Endothelial cell of umbilical vein (primary cell): ENCODE measurements at regions not wholly inside any gene's neighbourhood (a gene's known extent, or its start where the extent isn't known, plus 50 kb on each side); places are given as distances from the start of the nearest gene placed in this dataset.

Source experiments
- BruUV-seq: library from RNA; stranded (reverse); fragments of 400-500 nt; replicated peaks from 2 replicates; lab custom pipeline; 2021; lab: Mats Ljungman, UMichigan
- CTCF ChIA-PET: fragments of 300-600, 350-600 bp; sonication (Branson Sonifier 250); formaldehyde crosslinking; loops from one replicate; lab custom pipeline; 2021; ENCODE audit warnings: antibody characterized with exemption, inconsistent platforms; lab: Charles Lee
- POLR2A ChIA-PET: fragments of 300-600, 350-600 bp; sonication (Branson Sonifier 250); formaldehyde crosslinking; loops from one replicate; lab custom pipeline; 2021; ENCODE audit warnings: antibody characterized with exemption, inconsistent platforms; lab: Charles Lee
- DNase-seq: peaks from one replicate; pipeline ENCODE4 v3.0.0-alpha.2; 2011; ENCODE audit warnings: low read depth, low spot score
- FAIRE-seq: peaks from 2 replicates; lab custom pipeline; 2011; peaks lifted over from hg19 to GRCh38; lab: Jason Lieb, UNC
- H2AFZ ChIP-seq: 2 replicates; pipeline ENCODE4 v1.6.0; 2012; ENCODE audit warnings: low read depth, low read length, control low read depth, inconsistent platforms
- H3K27ac ChIP-seq: 2 replicates; pipeline ENCODE4 v1.5.1; 2011; ENCODE audit warnings: low read depth, mild to moderate bottlenecking, control low read depth, low read length, moderate library complexity; ENCODE audit not compliant: insufficient read depth
- H3K27me3 ChIP-seq, 2 experiments: 2 replicates each; pipeline versions ENCODE4 v1.6.0 to v1.6.1; 2011; ENCODE audit warnings: low read length in 2 of 2, mixed read lengths in 1 of 2; ENCODE audit not compliant: control insufficient read depth in 2 of 2, insufficient read depth in 2 of 2
- H3K36me3 ChIP-seq, 2 experiments: 2 replicates in 1 of 2; 3 replicates in 1 of 2; pipeline ENCODE4 v1.5.1; 2011; ENCODE audit warnings: low read length in 2 of 2, mild to moderate bottlenecking in 1 of 2, moderate library complexity in 1 of 2; ENCODE audit not compliant: control insufficient read depth in 2 of 2, insufficient read depth in 2 of 2; ENCODE audit errors: extremely low read depth in 1 of 2
- H3K4me1 ChIP-seq: 3 replicates; pipeline ENCODE4 v1.5.1; 2011; ENCODE audit warnings: mild to moderate bottlenecking, low read length; ENCODE audit not compliant: control insufficient read depth, insufficient read depth; ENCODE audit errors: extremely low read depth
- H3K4me2 ChIP-seq: 2 replicates; pipeline ENCODE4 v1.6.1; 2011; ENCODE audit warnings: low read length, control low read depth, mixed read lengths; ENCODE audit not compliant: insufficient read depth
- H3K4me3 ChIP-seq, 3 experiments: fragments of 200-600 bp in 1 of 3; sonication (generic), shearing (Covaris generic) in 1 of 3; replicated peaks in 1 of 3; 2 replicates each; pipeline ENCODE4 v1.5.1; 2011 to 2016; ENCODE audit warnings: control low read depth in 3 of 3, low read length in 3 of 3, mild to moderate bottlenecking in 2 of 3, inconsistent platforms in 1 of 3, low read depth in 1 of 3, moderate library complexity in 1 of 3; ENCODE audit not compliant: insufficient read depth in 1 of 3
- H3K79me2 ChIP-seq: 2 replicates; pipeline ENCODE4 v1.6.0; 2012; ENCODE audit warnings: low read length, inconsistent platforms; ENCODE audit not compliant: control insufficient read depth, insufficient read depth
- H3K9ac ChIP-seq: replicated peaks from 2 replicates; pipeline ENCODE3; 2011; ENCODE audit warnings: low read length, control low read depth; ENCODE audit not compliant: insufficient read depth; ENCODE audit errors: extremely low read depth
- H3K9me1 ChIP-seq: replicated peaks from 3 replicates; pipeline ENCODE4 v1.6.0; 2011; ENCODE audit warnings: mild to moderate bottlenecking, low read length; ENCODE audit not compliant: control insufficient read depth, insufficient read depth; ENCODE audit errors: extremely low read depth
- H3K9me3 ChIP-seq: replicated peaks from 2 replicates; pipeline ENCODE4 v1.5.1; 2012; ENCODE audit warnings: low read length, inconsistent platforms; ENCODE audit not compliant: control insufficient read depth, insufficient read depth
- H4K20me1 ChIP-seq: replicated peaks from 2 replicates; pipeline ENCODE3; 2011; ENCODE audit warnings: mild to moderate bottlenecking, low read length; ENCODE audit not compliant: control insufficient read depth, insufficient read depth; ENCODE audit errors: extremely low read depth
- EZH2 ChIP-seq: IDR thresholded peaks from 2 replicates; pipeline ENCODE4 v1.6.1; 2012; ENCODE audit warnings: borderline replicate concordance, low read depth, mild to moderate bottlenecking, moderate library complexity, low read length, inconsistent platforms; ENCODE audit not compliant: severe bottlenecking
- FOS ChIP-seq: IDR thresholded peaks from 2 replicates; pipeline ENCODE4 v1.6.1; 2011; ENCODE audit warnings: mild to moderate bottlenecking, low read length, moderate library complexity, borderline replicate concordance; ENCODE audit not compliant: insufficient read depth
- GATA2 ChIP-seq: IDR thresholded peaks from 2 replicates; pipeline ENCODE4 v1.7.0; 2011; ENCODE audit warnings: low read depth, mild to moderate bottlenecking, moderate library complexity, mixed read lengths, low read length; ENCODE audit not compliant: insufficient read length, insufficient read depth
- JUN ChIP-seq: IDR thresholded peaks from 2 replicates; pipeline ENCODE4 v1.6.1; 2011; ENCODE audit warnings: borderline replicate concordance, low read depth; ENCODE audit not compliant: insufficient read length, insufficient read depth
- MYC ChIP-seq: IDR thresholded peaks from one replicate; pipeline ENCODE4 v1.6.1; 2011; ENCODE audit warnings: mild to moderate bottlenecking, low read depth, low read length
- POLR2A ChIP-seq: IDR thresholded peaks from 2 replicates; pipeline ENCODE4 v1.6.1; 2012; ENCODE audit warnings: low read depth, mild to moderate bottlenecking, control low read depth, low read length
- POLR2AphosphoS5 ChIP-seq: IDR thresholded peaks from 2 replicates; pipeline ENCODE4 v1.6.1; 2012; ENCODE audit warnings: low read depth, mild to moderate bottlenecking, control low read depth, low read length, moderate library complexity; ENCODE audit not compliant: insufficient read depth
- dilution Hi-C: fragments of 300-500 bp; cut with MboI; formaldehyde crosslinking; loops from one replicate; pipeline ENCODE4 v1.15.0; 2019; ENCODE audit warnings: low sequenced_read_pairs; ENCODE audit not compliant: extremely low pct_ligation_motif_present
- intact Hi-C: fragments of 100-400 bp; cut with micrococcal nuclease; formaldehyde crosslinking; loops from one replicate; pipeline ENCODE4 v1.10.0; 2022
- TF ChIP-seq, protein P1 (sequence below): IDR thresholded peaks from 2 replicates; pipeline ENCODE4 v1.6.1; 2011; ENCODE audit not compliant: insufficient read depth, insufficient read length
- TF ChIP-seq, protein P2 (sequence below), 2 donors: IDR thresholded peaks; 1 replicate in 1 of 2; 2 replicates in 1 of 2; pipeline ENCODE4 v1.5.1; 2011; ENCODE audit warnings: low read length in 2 of 2, mild to moderate bottlenecking in 2 of 2, moderate library complexity in 2 of 2, control low read depth in 1 of 2, inconsistent platforms in 1 of 2, low read depth in 1 of 2; ENCODE audit not compliant: insufficient read depth in 1 of 2; ENCODE audit errors: extremely low read depth in 1 of 2

DNA sequence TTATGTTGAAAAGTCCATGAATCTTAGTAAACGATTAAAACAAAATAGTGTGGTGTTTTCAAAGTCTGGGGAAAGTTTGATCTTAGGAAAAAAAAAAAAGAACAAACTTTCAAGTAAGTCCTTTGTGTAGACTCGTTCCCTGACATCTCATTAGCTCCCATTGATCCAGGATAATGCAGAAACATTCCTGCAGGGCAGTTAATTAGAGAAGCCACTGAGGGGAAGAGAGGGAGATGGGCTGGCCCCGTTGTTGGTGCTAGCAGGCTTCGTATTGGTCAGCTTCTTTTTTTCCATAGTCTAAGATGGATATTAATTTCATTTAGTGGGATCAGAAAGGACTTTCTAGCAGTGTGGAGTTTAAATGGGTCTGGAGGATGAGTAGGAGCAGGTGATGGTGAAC is 340.2 kb downstream of the DRD1 start:
- Histone ChIP-seq H3K4me1 (no peaks in the 10 kb centered on the region), H3K9me1 (no peaks in the 10 kb centered on the region), H3K9me3 (peaks cover 2% of the 10 kb centered on the region), H3K79me2 (no peaks in the 10 kb centered on the region), H4K20me1 (no peaks in the 10 kb centered on the region), H3K4me2 (no peak overlapping the region), H3K9ac (no peak overlapping the region), H3K27ac (no peak overlapping the region), H3K4me3 (no peak overlapping the region), H3K27me3 (no peaks in the 10 kb centered on the region), H2AFZ (no peak overlapping the region), H3K36me3 (no peaks in the 10 kb centered on the region)
- ChIA-PET POLR2A (no interaction called here), CTCF (no interaction called here)
- dilution Hi-C loops, result no loop called here
- FAIRE-seq (no peak), DNase-seq (no peak)
- intact Hi-C loops, result no loop called here
- TF ChIP-seq, protein P1, sequence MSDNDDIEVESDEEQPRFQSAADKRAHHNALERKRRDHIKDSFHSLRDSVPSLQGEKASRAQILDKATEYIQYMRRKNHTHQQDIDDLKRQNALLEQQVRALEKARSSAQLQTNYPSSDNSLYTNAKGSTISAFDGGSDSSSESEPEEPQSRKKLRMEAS, result no peak
- TF ChIP-seq, protein P2, sequence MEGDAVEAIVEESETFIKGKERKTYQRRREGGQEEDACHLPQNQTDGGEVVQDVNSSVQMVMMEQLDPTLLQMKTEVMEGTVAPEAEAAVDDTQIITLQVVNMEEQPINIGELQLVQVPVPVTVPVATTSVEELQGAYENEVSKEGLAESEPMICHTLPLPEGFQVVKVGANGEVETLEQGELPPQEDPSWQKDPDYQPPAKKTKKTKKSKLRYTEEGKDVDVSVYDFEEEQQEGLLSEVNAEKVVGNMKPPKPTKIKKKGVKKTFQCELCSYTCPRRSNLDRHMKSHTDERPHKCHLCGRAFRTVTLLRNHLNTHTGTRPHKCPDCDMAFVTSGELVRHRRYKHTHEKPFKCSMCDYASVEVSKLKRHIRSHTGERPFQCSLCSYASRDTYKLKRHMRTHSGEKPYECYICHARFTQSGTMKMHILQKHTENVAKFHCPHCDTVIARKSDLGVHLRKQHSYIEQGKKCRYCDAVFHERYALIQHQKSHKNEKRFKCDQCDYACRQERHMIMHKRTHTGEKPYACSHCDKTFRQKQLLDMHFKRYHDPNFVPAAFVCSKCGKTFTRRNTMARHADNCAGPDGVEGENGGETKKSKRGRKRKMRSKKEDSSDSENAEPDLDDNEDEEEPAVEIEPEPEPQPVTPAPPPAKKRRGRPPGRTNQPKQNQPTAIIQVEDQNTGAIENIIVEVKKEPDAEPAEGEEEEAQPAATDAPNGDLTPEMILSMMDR (IDR thresholded peaks at IDR 0.05; ENCODE audit: extremely low read depth in 1 of 2, insufficient read depth in 1 of 2, low read depth in 1 of 2, low read length in 2 of 2), result no peak
- TF ChIP-seq EZH2, result no peak
- no TSS peak for BruUV-seq

GRCh38 chr5:175102717-175103116 is 341.3 kb downstream of the DRD1 start:
- dilution Hi-C loops, result no loop called here
- no peaks in the 10 kb centered on the region for H3K36me3 ChIP-seq
- H3K27me3 ChIP-seq, result no peaks in the 10 kb centered on the region
- no TSS peak for BruUV-seq
- no peak overlapping the region for H3K4me3 ChIP-seq
- no peaks in the 10 kb centered on the region for H4K20me1 ChIP-seq
- intact Hi-C loops, result no loop called here
- no peaks in the 10 kb centered on the region for H3K79me2 ChIP-seq
- no peak overlapping the region for H3K27ac ChIP-seq
- no peaks in the 10 kb centered on the region for H3K4me1 ChIP-seq
- H3K9me1 ChIP-seq, result no peaks in the 10 kb centered on the region
- DNase-seq (no peak), FAIRE-seq (no peak)
- no peak overlapping the region for H2AFZ ChIP-seq
- H3K9ac ChIP-seq, result no peak overlapping the region
- H3K9me3 ChIP-seq, result peaks cover 2% of the 10 kb centered on the region
- ChIA-PET CTCF (no interaction called here), POLR2A (no interaction called here)
- TF ChIP-seq JUN (no peak), POLR2AphosphoS5 (no peak), FOS (no peak), GATA2 (no peak), MYC (no peak), POLR2A (no peak), EZH2 (no peak)
- TF ChIP-seq, protein P2 (IDR thresholded peaks at IDR 0.05; ENCODE audit: extremely low read depth in 1 of 2, insufficient read depth in 1 of 2, low read depth in 1 of 2, low read length in 2 of 2), result no peak
- TF ChIP-seq, protein P1, result no peak
- no peak overlapping the region for H3K4me2 ChIP-seq
